ENCODE measurements at regions not wholly inside any gene's neighbourhood (a gene's known extent, or its start where the extent isn't known, plus 50 kb on each side); places are given as distances from the start of the nearest gene placed in this dataset.

GRCh38 chr9:86563350-86563749 is 209.1 kb upstream of the TUT7 start:
- TF ChIP-seq, protein P1, sequence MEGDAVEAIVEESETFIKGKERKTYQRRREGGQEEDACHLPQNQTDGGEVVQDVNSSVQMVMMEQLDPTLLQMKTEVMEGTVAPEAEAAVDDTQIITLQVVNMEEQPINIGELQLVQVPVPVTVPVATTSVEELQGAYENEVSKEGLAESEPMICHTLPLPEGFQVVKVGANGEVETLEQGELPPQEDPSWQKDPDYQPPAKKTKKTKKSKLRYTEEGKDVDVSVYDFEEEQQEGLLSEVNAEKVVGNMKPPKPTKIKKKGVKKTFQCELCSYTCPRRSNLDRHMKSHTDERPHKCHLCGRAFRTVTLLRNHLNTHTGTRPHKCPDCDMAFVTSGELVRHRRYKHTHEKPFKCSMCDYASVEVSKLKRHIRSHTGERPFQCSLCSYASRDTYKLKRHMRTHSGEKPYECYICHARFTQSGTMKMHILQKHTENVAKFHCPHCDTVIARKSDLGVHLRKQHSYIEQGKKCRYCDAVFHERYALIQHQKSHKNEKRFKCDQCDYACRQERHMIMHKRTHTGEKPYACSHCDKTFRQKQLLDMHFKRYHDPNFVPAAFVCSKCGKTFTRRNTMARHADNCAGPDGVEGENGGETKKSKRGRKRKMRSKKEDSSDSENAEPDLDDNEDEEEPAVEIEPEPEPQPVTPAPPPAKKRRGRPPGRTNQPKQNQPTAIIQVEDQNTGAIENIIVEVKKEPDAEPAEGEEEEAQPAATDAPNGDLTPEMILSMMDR (conservative IDR thresholded peaks at IDR 0.05; ENCODE audit: low read depth, low read length): no peak
- TF ChIP-seq RAD21 (IDR thresholded peaks at IDR 0.05; ENCODE audit: low read length): no peak
- no peak for TF ChIP-seq USF2 (IDR thresholded peaks at IDR 0.05; ENCODE audit: low read depth, low read length)
